ENCODE measurements at regions not wholly inside any gene's neighbourhood (a gene's known extent, or its start where the extent isn't known, plus 50 kb on each side); places are given as distances from the start of the nearest gene placed in this dataset.

DNA sequence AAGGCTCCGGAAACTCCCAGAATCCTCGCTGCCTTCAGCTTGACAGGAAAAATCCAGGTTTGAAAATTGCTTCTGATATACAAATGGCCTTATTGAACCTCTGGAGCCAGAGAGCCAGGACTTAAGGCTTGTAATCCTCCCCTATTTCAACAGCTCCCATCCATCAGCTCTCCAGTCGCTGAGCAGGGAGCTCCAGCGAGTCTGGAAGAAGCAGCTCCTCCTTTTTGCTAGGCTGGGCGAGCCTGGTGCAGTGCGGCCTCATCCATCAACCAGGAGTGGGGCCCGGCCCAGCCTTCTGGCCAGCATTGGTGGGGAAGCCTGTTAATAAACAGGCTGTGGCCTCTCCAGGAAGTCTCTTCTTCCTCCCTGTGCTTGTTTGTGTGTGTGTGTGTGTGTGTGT, 424.4 kb downstream of the TCERG1L start:
- Histone ChIP-seq H4K91ac (ENCODE audit: insufficient read depth, low read depth, low read length) (no peak overlapping the region), H3K18ac (ENCODE audit: low read depth, low read length) (no peak overlapping the region), H3K36me3 (ENCODE audit: control insufficient read depth, insufficient read depth, low read length) (no peaks in the 10 kb centered on the region), H2BK120ac (ENCODE audit: low read depth, low read length) (no peak overlapping the region), H2AFZ (replicated peaks; ENCODE audit: low read length, poor library complexity) (no peak overlapping the region), H3K4me2 (ENCODE audit: low read depth, low read length) (no peak overlapping the region), H3K9me3 (ENCODE audit: control insufficient read depth, insufficient read depth, low read length) (peaks cover 51% of the 10 kb centered on the region), H3K4ac (ENCODE audit: low read depth, low read length) (no peak overlapping the region), H4K8ac (ENCODE audit: low read depth in 2 of 2, low read length in 2 of 2) (no peak overlapping the region), H3K14ac (replicated peaks; ENCODE audit: low read depth, low read length) (no peak overlapping the region), H3K9me1 (ENCODE audit: insufficient read depth, low read length) (no peaks in the 10 kb centered on the region), H3K56ac (ENCODE audit: extremely low read depth, insufficient read depth, low read length) (no peak overlapping the region), H2BK15ac (ENCODE audit: low read depth, low read length) (no peak overlapping the region), H2BK20ac (ENCODE audit: low read depth, low read length) (no peak overlapping the region), H3K4me3 (ENCODE audit: insufficient read depth, low read depth, low read length) (no peak overlapping the region), H2AK5ac (ENCODE audit: low read depth, low read length) (no peak overlapping the region), H4K20me1 (ENCODE audit: insufficient read depth, low read length) (no peaks in the 10 kb centered on the region), H3K4me1 (ENCODE audit: control insufficient read depth, insufficient read depth, low read length) (no peaks in the 10 kb centered on the region), H3K23ac (ENCODE audit: low read depth, low read length) (no peak overlapping the region), H3K27me3 (ENCODE audit: control insufficient read depth, insufficient read depth, low read length) (no peaks in the 10 kb centered on the region), H3K9ac (ENCODE audit: low read depth, low read length) (no peak overlapping the region), H3K79me1 (ENCODE audit: low read depth in 1 of 2, low read length in 2 of 2) (no peaks in the 10 kb centered on the region), H2AK9ac (replicated peaks; ENCODE audit: low read depth, low read length, poor library complexity) (no peak overlapping the region), H2BK5ac (ENCODE audit: low read depth, low read length, poor library complexity, severe bottlenecking) (no peak overlapping the region), H4K5ac (ENCODE audit: low read depth, low read length) (no peak overlapping the region), H3K27ac (ENCODE audit: insufficient read depth, low read length) (no peak overlapping the region)
- no TSS peak for BruUV-seq (replicated peaks)
- dilution Hi-C loops (cut with HindIII; ENCODE audit: low sequenced_read_pairs, unreplicated experiment) = no loop called here
- intact Hi-C loops (cut with micrococcal nuclease) = no loop called here
- DNase-seq = no peak
- no peak for ATAC-seq (ENCODE audit: low read depth)
- POLR2A ChIA-PET (ENCODE audit: unreplicated experiment) = no interaction called here
- in situ Hi-C loops (cut with MboI; ENCODE audit: low sequenced_read_pairs) = no loop called here
- CTCF ChIA-PET = no interaction called here
- TF ChIP-seq MXI1 (IDR thresholded peaks at IDR 0.05; ENCODE audit: borderline replicate concordance, low read depth, low read length) (no peak), FOS (IDR thresholded peaks at IDR 0.05; ENCODE audit: low read depth, low read length) (no peak), MAFK (IDR thresholded peaks at IDR 0.05; ENCODE audit: low read depth, low read length) (no peak), NFE2L2 (IDR thresholded peaks at IDR 0.05; ENCODE audit: low read depth, low read length) (no peak), RAD21 (IDR thresholded peaks at IDR 0.05; ENCODE audit: low read length) (no peak), SMC3 (IDR thresholded peaks at IDR 0.05; ENCODE audit: low read depth, low read length) (no peak), POLR2A (IDR thresholded peaks at IDR 0.05; ENCODE audit: low read depth, low read length) (no peak), BHLHE40 (IDR thresholded peaks at IDR 0.05; ENCODE audit: low read depth, low read length) (no peak), RFX5 (IDR thresholded peaks at IDR 0.05; ENCODE audit: low read depth, low read length) (no peak), RCOR1 (IDR thresholded peaks at IDR 0.05; ENCODE audit: insufficient replicate concordance, low read length) (no peak), MAZ (IDR thresholded peaks at IDR 0.05; ENCODE audit: borderline replicate concordance, low read depth, low read length) (no peak), CEBPB (IDR thresholded peaks at IDR 0.05; ENCODE audit: low read depth, low read length) (no peak), CHD1 (IDR thresholded peaks at IDR 0.05; ENCODE audit: low read depth, low read length) (no peak)
- TF ChIP-seq, protein P1, sequence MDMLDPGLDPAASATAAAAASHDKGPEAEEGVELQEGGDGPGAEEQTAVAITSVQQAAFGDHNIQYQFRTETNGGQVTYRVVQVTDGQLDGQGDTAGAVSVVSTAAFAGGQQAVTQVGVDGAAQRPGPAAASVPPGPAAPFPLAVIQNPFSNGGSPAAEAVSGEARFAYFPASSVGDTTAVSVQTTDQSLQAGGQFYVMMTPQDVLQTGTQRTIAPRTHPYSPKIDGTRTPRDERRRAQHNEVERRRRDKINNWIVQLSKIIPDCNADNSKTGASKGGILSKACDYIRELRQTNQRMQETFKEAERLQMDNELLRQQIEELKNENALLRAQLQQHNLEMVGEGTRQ (IDR thresholded peaks at IDR 0.05; ENCODE audit: low read depth, low read length) = no peak
- TF ChIP-seq, protein P2, sequence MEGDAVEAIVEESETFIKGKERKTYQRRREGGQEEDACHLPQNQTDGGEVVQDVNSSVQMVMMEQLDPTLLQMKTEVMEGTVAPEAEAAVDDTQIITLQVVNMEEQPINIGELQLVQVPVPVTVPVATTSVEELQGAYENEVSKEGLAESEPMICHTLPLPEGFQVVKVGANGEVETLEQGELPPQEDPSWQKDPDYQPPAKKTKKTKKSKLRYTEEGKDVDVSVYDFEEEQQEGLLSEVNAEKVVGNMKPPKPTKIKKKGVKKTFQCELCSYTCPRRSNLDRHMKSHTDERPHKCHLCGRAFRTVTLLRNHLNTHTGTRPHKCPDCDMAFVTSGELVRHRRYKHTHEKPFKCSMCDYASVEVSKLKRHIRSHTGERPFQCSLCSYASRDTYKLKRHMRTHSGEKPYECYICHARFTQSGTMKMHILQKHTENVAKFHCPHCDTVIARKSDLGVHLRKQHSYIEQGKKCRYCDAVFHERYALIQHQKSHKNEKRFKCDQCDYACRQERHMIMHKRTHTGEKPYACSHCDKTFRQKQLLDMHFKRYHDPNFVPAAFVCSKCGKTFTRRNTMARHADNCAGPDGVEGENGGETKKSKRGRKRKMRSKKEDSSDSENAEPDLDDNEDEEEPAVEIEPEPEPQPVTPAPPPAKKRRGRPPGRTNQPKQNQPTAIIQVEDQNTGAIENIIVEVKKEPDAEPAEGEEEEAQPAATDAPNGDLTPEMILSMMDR (conservative IDR thresholded peaks at IDR 0.05; ENCODE audit: low read depth, low read length) = no peak
- TF ChIP-seq, protein P3, sequence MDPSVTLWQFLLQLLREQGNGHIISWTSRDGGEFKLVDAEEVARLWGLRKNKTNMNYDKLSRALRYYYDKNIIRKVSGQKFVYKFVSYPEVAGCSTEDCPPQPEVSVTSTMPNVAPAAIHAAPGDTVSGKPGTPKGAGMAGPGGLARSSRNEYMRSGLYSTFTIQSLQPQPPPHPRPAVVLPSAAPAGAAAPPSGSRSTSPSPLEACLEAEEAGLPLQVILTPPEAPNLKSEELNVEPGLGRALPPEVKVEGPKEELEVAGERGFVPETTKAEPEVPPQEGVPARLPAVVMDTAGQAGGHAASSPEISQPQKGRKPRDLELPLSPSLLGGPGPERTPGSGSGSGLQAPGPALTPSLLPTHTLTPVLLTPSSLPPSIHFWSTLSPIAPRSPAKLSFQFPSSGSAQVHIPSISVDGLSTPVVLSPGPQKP (IDR thresholded peaks at IDR 0.05; ENCODE audit: borderline replicate concordance, low read depth, low read length) = no peak
- 0% methylated on average over 2 of the region's 7 CpGs; no CpG with 5 or more reads in 1 of the 2 experiments for WGBS, 2 experiments (ENCODE audit: extremely low coverage in 2 of 2, insufficient read length in 1 of 2)
